ENCODE measurements at regions not wholly inside any gene's neighbourhood (a gene's known extent, or its start where the extent isn't known, plus 50 kb on each side); places are given as distances from the start of the nearest gene placed in this dataset.

- Histone ChIP-seq H2AFZ (ENCODE audit: insufficient read depth, low read length, poor library complexity) (no peak overlapping the region), H3K79me2 (ENCODE audit: control insufficient read depth, insufficient read depth, low read length, poor library complexity) (no peaks in the 10 kb centered on the region), H2BK120ac (ENCODE audit: insufficient read depth, low read length, poor library complexity) (no peak overlapping the region), H3K27me3 (ENCODE audit: insufficient read depth, low read length) (no peaks in the 10 kb centered on the region), H3K27ac (ENCODE audit: low read depth, low read length) (no peak overlapping the region), H3K9me3 (ENCODE audit: insufficient read depth, low read depth, low read length) (no peaks in the 10 kb centered on the region), H3K36me3 (ENCODE audit: control insufficient read depth in 1 of 2, insufficient read depth in 2 of 2, low read length in 2 of 2) (no peaks in the 10 kb centered on the region), H2BK5ac (ENCODE audit: low read depth, low read length, poor library complexity) (no peak overlapping the region), H3K4me3 (ENCODE audit: low read depth, low read length) (no peak overlapping the region), H3K4me1 (ENCODE audit: control insufficient read depth in 1 of 2, insufficient read depth in 2 of 2, low read length in 2 of 2) (peaks cover 2 to 8% of the 10 kb centered on the region in 2 experiments), H2BK12ac (ENCODE audit: low read length) (no peak overlapping the region), H3K14ac (ENCODE audit: low read length) (no peak overlapping the region), H4K8ac (ENCODE audit: low read depth, low read length) (no peak overlapping the region), H4K12ac (ENCODE audit: low read depth, low read length) (no peak overlapping the region), H3K23ac (ENCODE audit: low read length) (no peak overlapping the region), H3K4ac (ENCODE audit: low read depth, low read length) (no peak overlapping the region), H3K9ac (ENCODE audit: low read length) (no peak overlapping the region), H3K79me1 (ENCODE audit: low read length) (no peaks in the 10 kb centered on the region), H3K18ac (ENCODE audit: low read length) (no peak overlapping the region), H4K91ac (ENCODE audit: low read depth, low read length) (no peak overlapping the region), H2AK5ac (ENCODE audit: low read length) (no peak overlapping the region), H3K4me2 (ENCODE audit: low read length) (no peak overlapping the region)
- WGBS (ENCODE audit: extremely low coverage, insufficient coverage, insufficient read length), result 100% methylated on average over 1 of the region's 3 CpGs
- no peak for DNase-seq
These were observed 373.3 kb downstream of the TTLL7 start for GRCh38 chr1:83625646-83626045.

- Histone ChIP-seq H2BK120ac (ENCODE audit: insufficient read depth, low read length, poor library complexity) (no peak overlapping the region), H4K12ac (ENCODE audit: low read depth, low read length) (no peak overlapping the region), H2AK5ac (ENCODE audit: low read length) (no peak overlapping the region), H3K4me3 (ENCODE audit: low read depth, low read length) (no peak overlapping the region), H3K4ac (ENCODE audit: low read depth, low read length) (no peak overlapping the region), H2BK5ac (ENCODE audit: low read depth, low read length, poor library complexity) (no peak overlapping the region), H3K14ac (ENCODE audit: low read length) (no peak overlapping the region), H4K8ac (ENCODE audit: low read depth, low read length) (no peak overlapping the region), H3K36me3 (ENCODE audit: control insufficient read depth in 1 of 2, insufficient read depth in 2 of 2, low read length in 2 of 2) (no peaks in the 10 kb centered on the region), H2AFZ (ENCODE audit: insufficient read depth, low read length, poor library complexity) (no peak overlapping the region), H3K27me3 (ENCODE audit: insufficient read depth, low read length) (no peaks in the 10 kb centered on the region), H3K79me2 (ENCODE audit: control insufficient read depth, insufficient read depth, low read length, poor library complexity) (no peaks in the 10 kb centered on the region), H3K4me1 (ENCODE audit: control insufficient read depth in 1 of 2, insufficient read depth in 2 of 2, low read length in 2 of 2) (no peaks in the 10 kb centered on the region), H3K27ac (ENCODE audit: low read depth, low read length) (no peak overlapping the region), H3K79me1 (ENCODE audit: low read length) (no peaks in the 10 kb centered on the region), H3K9ac (ENCODE audit: low read length) (no peak overlapping the region), H3K4me2 (ENCODE audit: low read length) (no peak overlapping the region), H3K18ac (ENCODE audit: low read length) (no peak overlapping the region), H2BK12ac (ENCODE audit: low read length) (no peak overlapping the region), H4K91ac (ENCODE audit: low read depth, low read length) (no peak overlapping the region), H3K9me3 (ENCODE audit: insufficient read depth, low read depth, low read length) (no peaks in the 10 kb centered on the region), H3K23ac (ENCODE audit: low read length) (no peak overlapping the region)
- no CpG with 5 or more reads among the region's 4 CpGs for WGBS (ENCODE audit: extremely low coverage, insufficient coverage, insufficient read length)
- DNase-seq, result no peak
These were observed 378.9 kb downstream of the TTLL7 start for GRCh38 chr1:83620016-83620415.

- H3K14ac ChIP-seq (ENCODE audit: low read length), result no peak overlapping the region
- no peak overlapping the region for H3K23ac ChIP-seq (ENCODE audit: low read length)
- no peaks in the 10 kb centered on the region for H3K9me3 ChIP-seq (ENCODE audit: insufficient read depth, low read depth, low read length)
- no peaks in the 10 kb centered on the region for H3K79me1 ChIP-seq (ENCODE audit: low read length)
- no peak overlapping the region for H3K4ac ChIP-seq (ENCODE audit: low read depth, low read length)
- no peaks in the 10 kb centered on the region for H3K27me3 ChIP-seq (ENCODE audit: insufficient read depth, low read length)
- H2AFZ ChIP-seq (ENCODE audit: insufficient read depth, low read length, poor library complexity), result no peak overlapping the region
- no peaks in the 10 kb centered on the region for H3K36me3 ChIP-seq (ENCODE audit: control insufficient read depth in 1 of 2, insufficient read depth in 2 of 2, low read length in 2 of 2)
- no peak overlapping the region for H2BK12ac ChIP-seq (ENCODE audit: low read length)
- no peak overlapping the region for H4K91ac ChIP-seq (ENCODE audit: low read depth, low read length)
- H4K12ac ChIP-seq (ENCODE audit: low read depth, low read length), result no peak overlapping the region
- no peak for DNase-seq
- H4K8ac ChIP-seq (ENCODE audit: low read depth, low read length), result no peak overlapping the region
- H3K27ac ChIP-seq (ENCODE audit: low read depth, low read length), result no peak overlapping the region
- no peak overlapping the region for H2AK5ac ChIP-seq (ENCODE audit: low read length)
- no peak overlapping the region for H3K4me3 ChIP-seq (ENCODE audit: low read depth, low read length)
- no CpG with 5 or more reads among the region's 2 CpGs for WGBS (ENCODE audit: extremely low coverage, insufficient coverage, insufficient read length)
- H2BK5ac ChIP-seq (ENCODE audit: low read depth, low read length, poor library complexity), result no peak overlapping the region
- H3K4me1 ChIP-seq (ENCODE audit: control insufficient read depth in 1 of 2, insufficient read depth in 2 of 2, low read length in 2 of 2), result no peaks in the 10 kb centered on the region
- H3K4me2 ChIP-seq (ENCODE audit: low read length), result no peak overlapping the region
- no peak overlapping the region for H2BK120ac ChIP-seq (ENCODE audit: insufficient read depth, low read length, poor library complexity)
- no peak overlapping the region for H3K18ac ChIP-seq (ENCODE audit: low read length)
- H3K79me2 ChIP-seq (ENCODE audit: control insufficient read depth, insufficient read depth, low read length, poor library complexity), result no peaks in the 10 kb centered on the region
- H3K9ac ChIP-seq (ENCODE audit: low read length), result no peak overlapping the region
These were observed 379.6 kb downstream of the TTLL7 start for GRCh38 chr1:83619170-83619896.

- Histone ChIP-seq H4K91ac (ENCODE audit: low read depth, low read length) (no peak overlapping the region), H3K9ac (ENCODE audit: low read length) (no peak overlapping the region), H4K12ac (ENCODE audit: low read depth, low read length) (no peak overlapping the region), H2BK5ac (ENCODE audit: low read depth, low read length, poor library complexity) (no peak overlapping the region), H2BK120ac (ENCODE audit: insufficient read depth, low read length, poor library complexity) (no peak overlapping the region), H3K36me3 (ENCODE audit: control insufficient read depth in 1 of 2, insufficient read depth in 2 of 2, low read length in 2 of 2) (no peaks in the 10 kb centered on the region), H3K27me3 (ENCODE audit: insufficient read depth, low read length) (no peaks in the 10 kb centered on the region), H3K23ac (ENCODE audit: low read length) (no peak overlapping the region), H3K79me2 (ENCODE audit: control insufficient read depth, insufficient read depth, low read length, poor library complexity) (no peaks in the 10 kb centered on the region), H4K8ac (ENCODE audit: low read depth, low read length) (no peak overlapping the region), H3K9me3 (ENCODE audit: insufficient read depth, low read depth, low read length) (no peaks in the 10 kb centered on the region), H2AFZ (ENCODE audit: insufficient read depth, low read length, poor library complexity) (no peak overlapping the region), H3K14ac (ENCODE audit: low read length) (no peak overlapping the region), H3K4me1 (ENCODE audit: control insufficient read depth in 1 of 2, insufficient read depth in 2 of 2, low read length in 2 of 2) (no peaks in the 10 kb centered on the region), H2BK12ac (ENCODE audit: low read length) (no peak overlapping the region), H3K4me3 (ENCODE audit: low read depth, low read length) (no peak overlapping the region), H2AK5ac (ENCODE audit: low read length) (no peak overlapping the region), H3K79me1 (ENCODE audit: low read length) (no peaks in the 10 kb centered on the region), H3K27ac (ENCODE audit: low read depth, low read length) (no peak overlapping the region), H3K18ac (ENCODE audit: low read length) (no peak overlapping the region), H3K4ac (ENCODE audit: low read depth, low read length) (no peak overlapping the region), H3K4me2 (ENCODE audit: low read length) (no peak overlapping the region)
- no CpG with 5 or more reads among the region's 7 CpGs for WGBS (ENCODE audit: extremely low coverage, insufficient coverage, insufficient read length)
- peak in 1 of 2 donors; percentile 30 for DNase-seq
These were observed 381.0 kb downstream of the TTLL7 start for GRCh38 chr1:83617883-83618282.
